ENCODE measurements at regions not wholly inside any gene's neighbourhood (a gene's known extent, or its start where the extent isn't known, plus 50 kb on each side); places are given as distances from the start of the nearest gene placed in this dataset.

DNA sequence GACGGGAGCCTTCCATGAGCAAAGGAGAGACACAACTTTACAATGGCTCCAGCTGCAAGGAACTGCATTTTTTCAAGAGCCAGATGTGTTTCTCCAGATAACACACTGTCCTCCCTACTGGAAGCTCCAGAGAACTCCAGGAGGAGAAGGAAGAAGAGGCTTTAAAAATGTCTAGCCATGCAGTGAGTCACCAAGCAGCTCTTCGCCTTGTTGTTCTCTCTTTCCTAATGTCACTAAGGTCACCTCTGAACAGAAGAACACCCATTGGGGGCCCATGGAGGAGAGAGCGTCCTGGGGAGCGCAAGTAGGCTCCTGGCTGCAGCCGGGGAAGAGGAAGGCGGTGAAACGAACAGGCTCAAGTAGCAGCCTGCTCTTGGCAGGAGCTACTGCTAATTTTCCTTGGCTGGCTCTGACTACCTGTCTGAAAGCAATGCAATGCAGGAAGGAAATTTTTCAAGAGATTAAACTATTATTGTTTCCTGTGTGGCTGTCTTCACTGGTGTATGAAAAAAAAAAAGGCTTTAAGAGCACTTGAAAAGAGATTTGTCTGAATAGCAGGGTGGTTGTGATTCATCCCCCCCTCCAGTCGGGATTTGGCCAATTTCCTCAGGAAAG is 321.9 kb downstream of the SETD4 start:
- no peak for DNase-seq
- H3K36me3 ChIP-seq = no peaks in the 10 kb centered on the region
- H3K27me3 ChIP-seq (ENCODE audit: low read depth) = peaks cover 8% of the 10 kb centered on the region
- TF ChIP-seq CTCF (IDR thresholded peaks at IDR 0.05; ENCODE audit: borderline replicate concordance) = no peak
- intact Hi-C loops (cut with micrococcal nuclease) = no loop called here
- peaks cover 5% of the 10 kb centered on the region for H3K4me1 ChIP-seq
- H3K27ac ChIP-seq (replicated peaks) = peak overlapping the region; percentile 46
- no peak overlapping the region for H3K4me3 ChIP-seq
- peaks cover 26% of the 10 kb centered on the region for H3K9me3 ChIP-seq (replicated peaks)

- Histone ChIP-seq H3K27ac (replicated peaks) (peak overlapping the region; percentile 46), H3K4me3 (no peak overlapping the region), H3K4me1 (peaks cover 5% of the 10 kb centered on the region), H3K27me3 (ENCODE audit: low read depth) (peaks cover 7% of the 10 kb centered on the region), H3K9me3 (replicated peaks) (peaks cover 26% of the 10 kb centered on the region), H3K36me3 (no peaks in the 10 kb centered on the region)
- no peak for TF ChIP-seq CTCF (IDR thresholded peaks at IDR 0.05; ENCODE audit: borderline replicate concordance)
- peak; percentile 25 for DNase-seq
- intact Hi-C loops (cut with micrococcal nuclease) = no loop called here
These were observed 322.4 kb downstream of the SETD4 start for GRCh38 chr21:35737899-35738346.

GRCh38 chr21:35737449-35737848 is 322.9 kb downstream of the SETD4 start:
- no peak for TF ChIP-seq CTCF (IDR thresholded peaks at IDR 0.05; ENCODE audit: borderline replicate concordance)
- Histone ChIP-seq H3K36me3 (no peaks in the 10 kb centered on the region), H3K27me3 (ENCODE audit: low read depth) (peaks cover 7% of the 10 kb centered on the region), H3K27ac (replicated peaks) (peak overlapping the region; percentile 46), H3K4me3 (no peak overlapping the region), H3K4me1 (peaks cover 5% of the 10 kb centered on the region), H3K9me3 (replicated peaks) (peaks cover 26% of the 10 kb centered on the region)
- DNase-seq = no peak
- intact Hi-C loops (cut with micrococcal nuclease) = no loop called here

GRCh38 chr21:35732788-35733187 is 327.5 kb downstream of the SETD4 start:
- TF ChIP-seq CTCF (IDR thresholded peaks at IDR 0.05; ENCODE audit: borderline replicate concordance) = no peak
- Histone ChIP-seq H3K9me3 (replicated peaks) (peaks cover 9% of the 10 kb centered on the region), H3K36me3 (no peaks in the 10 kb centered on the region), H3K4me3 (no peak overlapping the region), H3K4me1 (no peaks in the 10 kb centered on the region), H3K27ac (replicated peaks) (no peak overlapping the region), H3K27me3 (ENCODE audit: low read depth) (peaks cover 40% of the 10 kb centered on the region)
- DNase-seq = no peak
- intact Hi-C loops (cut with micrococcal nuclease) = no loop called here

- Histone ChIP-seq H3K27me3 (ENCODE audit: low read depth) (peaks cover 65% of the 10 kb centered on the region), H3K4me3 (no peak overlapping the region), H3K4me1 (no peaks in the 10 kb centered on the region), H3K27ac (replicated peaks) (no peak overlapping the region), H3K36me3 (no peaks in the 10 kb centered on the region), H3K9me3 (replicated peaks) (no peaks in the 10 kb centered on the region)
- no peak for DNase-seq
- no peak for TF ChIP-seq CTCF (IDR thresholded peaks at IDR 0.05; ENCODE audit: borderline replicate concordance)
- intact Hi-C loops (cut with micrococcal nuclease) = no loop called here
These were observed 330.0 kb downstream of the SETD4 start for GRCh38 chr21:35730325-35730724.

All from left ventricle myocardium inferior (tissue), 1 donor.